Neutrophil (primary cell): ENCODE measurements at regions not wholly inside any gene's neighbourhood (a gene's known extent, or its start where the extent isn't known, plus 50 kb on each side); places are given as distances from the start of the nearest gene placed in this dataset.
A peak's percentile ranks its signal among the peaks of the same experiment; 100 is the strongest.
"Not testable (repeated sequence)": the region's sequence is repeated elsewhere in the genome, so short reads cannot be mapped to it uniquely, and the experiment has no call there.

Experiments used
- H3K27ac ChIP-seq: fragments of 200-600 bp; sonication (generic); 2 replicates; pipeline ENCODE4 v1.5.1; 2016; ENCODE audit warnings: mild to moderate bottlenecking, moderate library complexity
- H3K27me3 ChIP-seq: fragments of 200-600 bp; sonication (generic); 2 replicates; pipeline ENCODE4 v1.6.0; 2016; ENCODE audit warnings: mild to moderate bottlenecking
- H3K36me3 ChIP-seq: fragments of 200-600 bp; sonication (generic); 2 replicates; pipeline ENCODE4 v1.5.1; 2017
- H3K4me1 ChIP-seq, 2 experiments: fragments of 200-600 bp in 1 of 2; sonication (generic) in 1 of 2; 1 replicate in 1 of 2; 2 replicates in 1 of 2; pipeline versions ENCODE4 v1.5.1 to v1.6.1; 2013 to 2016; ENCODE audit warnings: low read depth in 1 of 2, low read length in 1 of 2, mild to moderate bottlenecking in 1 of 2, moderate library complexity in 1 of 2; ENCODE audit not compliant: control insufficient read depth in 1 of 2, insufficient read depth in 1 of 2
- H3K4me3 ChIP-seq, 2 experiments: fragments of 200-600 bp in 1 of 2; sonication (generic) in 1 of 2; 1 replicate in 1 of 2; 2 replicates in 1 of 2; pipeline ENCODE4 v1.5.1; 2013 to 2016; ENCODE audit warnings: low read depth in 1 of 2, low read length in 1 of 2, mild to moderate bottlenecking in 1 of 2, moderate library complexity in 1 of 2
- H3K9me3 ChIP-seq: fragments of 200-600 bp; sonication (generic); 2 replicates; pipeline ENCODE4 v1.5.1; 2016
- CTCF ChIP-seq: fragments of 200-600 bp; sonication (generic); IDR thresholded peaks from 2 replicates; pipeline ENCODE4 v1.5.1; 2016; ENCODE audit warnings: antibody characterized with exemption

- Histone ChIP-seq H3K4me3 (no peak overlapping the region), H3K36me3 (no peaks in the 10 kb centered on the region), H3K27me3 (peaks cover 68% of the 10 kb centered on the region), H3K27ac (no peak overlapping the region), H3K4me1 (no peaks in the 10 kb centered on the region), H3K9me3 (no peaks in the 10 kb centered on the region)
- no peak for TF ChIP-seq CTCF
Measured at GRCh38 chr1:143735764-143736461, 235.9 kb downstream of the FAM72C start.

- not testable (repeated sequence) for H3K9me3 ChIP-seq, H3K4me3 ChIP-seq, H3K36me3 ChIP-seq, H3K4me1 ChIP-seq, H3K27ac ChIP-seq
- peaks cover 75% of the 10 kb centered on the region for H3K27me3 ChIP-seq
Measured at GRCh38 chr1:143734261-143734660, 237.5 kb downstream of the FAM72C start.

GRCh38 chr1:143730890-143731289, 240.9 kb downstream of the FAM72C start:
- H3K36me3 ChIP-seq, H3K4me1 ChIP-seq, H3K4me3 ChIP-seq, H3K27ac ChIP-seq, H3K9me3 ChIP-seq: not testable (repeated sequence)
- peaks cover 80% of the 10 kb centered on the region for H3K27me3 ChIP-seq

GRCh38 chr1:143729449-143730111, 242.2 kb downstream of the FAM72C start:
- H3K36me3 ChIP-seq, H3K4me1 ChIP-seq, H3K27ac ChIP-seq, H3K9me3 ChIP-seq, H3K4me3 ChIP-seq: not testable (repeated sequence)
- peaks cover 77% of the 10 kb centered on the region for H3K27me3 ChIP-seq

- H3K36me3 ChIP-seq, H3K4me1 ChIP-seq: not testable (repeated sequence)
Measured at GRCh38 chr1:143728802-143729448, 242.9 kb downstream of the FAM72C start.

GRCh38 chr1:143727263-143727662, 244.5 kb downstream of the FAM72C start:
- H3K4me1 ChIP-seq = no peaks in the 10 kb centered on the region
- no peaks in the 10 kb centered on the region for H3K36me3 ChIP-seq
- no peak for TF ChIP-seq CTCF
- H3K27me3 ChIP-seq = peaks cover 73% of the 10 kb centered on the region
- no peak overlapping the region for H3K27ac ChIP-seq
- no peak overlapping the region for H3K4me3 ChIP-seq
- H3K9me3 ChIP-seq = no peaks in the 10 kb centered on the region

More at GRCh38 chr1:143728802-143729448, 242.9 kb downstream of the FAM72C start:
- peaks cover 74% of the 10 kb centered on the region for H3K27me3 ChIP-seq
- not testable (repeated sequence) for H3K9me3 ChIP-seq, H3K4me3 ChIP-seq, H3K27ac ChIP-seq

GRCh38 chr1:143721024-143721373, 250.8 kb downstream of the FAM72C start:
- H3K4me1 ChIP-seq = peaks cover 4 to 9% of the 10 kb centered on the region in 2 experiments
- no peak overlapping the region for H3K27ac ChIP-seq
- peak overlapping the region in 1 of 2 experiments; percentile 42 for H3K4me3 ChIP-seq
- no peak for TF ChIP-seq CTCF
- no peaks in the 10 kb centered on the region for H3K9me3 ChIP-seq
- peaks cover 80% of the 10 kb centered on the region for H3K27me3 ChIP-seq
- H3K36me3 ChIP-seq = no peaks in the 10 kb centered on the region
